ENCODE measurements at regions not wholly inside any gene's neighbourhood (a gene's known extent, or its start where the extent isn't known, plus 50 kb on each side); places are given as distances from the start of the nearest gene placed in this dataset.

- TF ChIP-seq GATA1 (IDR thresholded peaks at IDR 0.05; ENCODE audit: low read depth, low read length) (no peak), POLR2A (IDR thresholded peaks at IDR 0.05; ENCODE audit: low read length) (no peak)
These were observed 148.7 kb upstream of the MAD2L1 start for GRCh38 chr4:120215350-120215749.
